ENCODE measurements at regions not wholly inside any gene's neighbourhood (a gene's known extent, or its start where the extent isn't known, plus 50 kb on each side); places are given as distances from the start of the nearest gene placed in this dataset.

DNA sequence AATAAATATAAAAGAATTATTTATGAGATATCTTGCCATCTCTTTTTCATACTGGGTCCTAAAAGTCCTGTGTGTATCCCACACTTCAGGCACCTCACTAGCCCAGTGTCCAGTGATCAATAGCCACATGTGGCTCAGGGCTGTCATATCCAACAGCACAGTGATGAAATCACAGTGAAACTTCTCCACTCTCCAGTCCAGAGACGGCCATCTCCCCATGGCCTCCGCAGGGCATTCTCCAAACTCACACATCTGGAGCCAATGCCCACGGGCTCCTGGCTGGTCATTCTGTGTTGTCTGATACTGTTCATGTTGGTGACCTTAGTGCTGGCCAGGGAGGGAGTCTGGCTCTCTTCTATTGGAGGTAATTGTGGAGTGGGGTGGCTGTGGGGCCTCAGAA, 125.2 kb upstream of the SDK2 start:
- POLR2A ChIA-PET, result no interaction called here
- no peak overlapping the region for H3K27ac Mint-ChIP-seq

DNA sequence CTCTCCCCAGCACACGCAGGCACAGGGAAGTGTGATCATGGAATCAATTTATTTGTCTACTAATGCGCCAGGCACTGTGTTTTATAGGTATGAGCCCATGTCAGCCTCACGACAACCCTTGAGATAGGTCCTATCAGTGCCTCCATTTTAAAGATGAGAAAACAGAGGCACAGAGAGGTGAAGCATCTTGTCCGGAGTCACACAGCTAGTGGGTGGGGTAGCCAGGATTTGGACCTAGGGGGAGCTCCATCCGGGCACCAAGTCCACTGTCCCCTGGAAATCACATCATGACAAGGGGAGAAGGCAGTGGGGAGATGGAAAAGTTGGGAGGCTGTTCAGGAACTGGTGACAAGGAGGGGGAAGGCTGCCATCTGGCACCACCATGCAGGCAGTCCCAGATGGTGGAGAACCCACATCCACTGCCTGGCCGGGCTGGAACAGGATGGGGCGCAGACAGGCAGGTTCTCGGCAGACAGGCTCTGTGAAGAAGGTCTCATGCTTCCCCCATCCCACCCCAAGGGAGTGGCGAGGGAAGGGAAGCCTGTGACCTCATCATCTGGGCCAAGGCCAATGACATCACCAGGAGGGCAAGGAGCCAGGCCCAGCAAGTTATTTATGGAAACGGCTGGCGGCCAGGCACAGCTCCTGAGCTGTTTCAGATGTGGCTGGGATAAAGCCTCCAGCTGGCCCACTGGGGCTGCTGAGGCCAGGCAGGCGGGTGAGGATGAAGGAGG, 126.0 kb upstream of the SDK2 start:
- H3K4me3 Mint-ChIP-seq, result no peak overlapping the region
- DNase-seq, result no peak
- peaks cover 4% of the 10 kb centered on the region for H3K27me3 Mint-ChIP-seq
- H3K9me3 Mint-ChIP-seq, result no peaks in the 10 kb centered on the region
- ChIA-PET POLR2A (no interaction called here), CTCF (no interaction called here)
- no peak overlapping the region for H3K27ac Mint-ChIP-seq
- H3K4me1 Mint-ChIP-seq, result no peaks in the 10 kb centered on the region
- H3K36me3 Mint-ChIP-seq (ENCODE audit: low read depth), result no peaks in the 10 kb centered on the region

More for the DNA sequence above, 125.2 kb upstream of the SDK2 start:
- no peaks in the 10 kb centered on the region for H3K4me1 Mint-ChIP-seq
- no peak overlapping the region for H3K4me3 Mint-ChIP-seq
- no peak for DNase-seq
- H3K36me3 Mint-ChIP-seq (ENCODE audit: low read depth), result no peaks in the 10 kb centered on the region
- H3K27me3 Mint-ChIP-seq, result peaks cover 4% of the 10 kb centered on the region
- CTCF ChIA-PET, result no interaction called here
- no peaks in the 10 kb centered on the region for H3K9me3 Mint-ChIP-seq

DNA sequence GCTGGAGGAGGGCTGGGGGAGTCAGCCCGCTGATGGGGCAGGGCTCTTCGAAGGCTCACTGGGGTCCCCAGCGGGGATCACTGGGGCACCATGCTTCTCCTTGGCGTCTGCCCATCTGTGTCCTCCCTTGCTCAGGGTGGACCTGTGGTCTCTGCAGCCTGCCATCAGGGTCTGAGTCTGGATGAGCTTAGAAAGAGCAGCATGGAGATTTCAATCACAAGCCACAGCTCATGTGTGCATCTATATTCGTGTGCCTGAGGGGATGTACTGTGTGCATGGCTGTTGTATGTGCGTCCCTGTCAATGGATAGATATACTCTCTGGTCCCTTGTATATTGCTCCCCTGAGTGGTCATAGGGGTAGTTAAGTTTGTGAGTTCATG, 126.6 kb upstream of the SDK2 start:
- CTCF ChIA-PET, result no interaction called here
- H3K27ac Mint-ChIP-seq, result no peak overlapping the region
- DNase-seq, result no peak
- no peak overlapping the region for H3K4me3 Mint-ChIP-seq
- H3K9me3 Mint-ChIP-seq, result no peaks in the 10 kb centered on the region
- no peaks in the 10 kb centered on the region for H3K4me1 Mint-ChIP-seq
- H3K36me3 Mint-ChIP-seq (ENCODE audit: low read depth), result no peaks in the 10 kb centered on the region
- POLR2A ChIA-PET, result no interaction called here
- H3K27me3 Mint-ChIP-seq, result peaks cover 4% of the 10 kb centered on the region

DNA sequence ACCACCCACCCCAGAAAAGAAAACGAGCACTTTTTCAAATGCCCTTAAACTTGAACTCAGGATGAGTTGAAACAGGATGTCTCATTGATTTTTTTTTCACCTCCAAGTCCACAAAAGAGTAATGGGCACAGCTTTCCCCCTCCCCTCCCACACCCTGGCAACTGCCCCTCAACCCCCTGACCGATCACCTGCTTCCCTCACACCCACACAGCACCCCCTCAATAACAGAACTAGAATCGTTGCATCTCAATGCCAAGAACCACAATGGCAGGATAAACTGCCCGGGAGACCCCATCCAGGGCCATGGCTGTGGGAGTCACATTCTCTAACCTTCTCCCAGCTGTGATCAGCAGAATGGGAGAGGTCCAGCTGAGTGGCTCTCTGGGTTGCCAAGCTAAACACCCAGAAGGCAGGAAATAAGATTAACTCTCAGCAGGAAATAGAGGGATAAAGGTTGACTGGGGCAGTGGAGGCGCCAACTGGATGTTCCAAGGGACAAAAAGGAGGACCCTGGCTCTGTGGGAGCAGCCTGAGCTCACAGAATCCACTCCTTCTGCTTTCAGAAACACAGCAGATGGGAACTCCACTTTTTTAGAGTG, 128.0 kb upstream of the SDK2 start:
- Mint-ChIP-seq H3K27me3 (peaks cover 4% of the 10 kb centered on the region), H3K36me3 (ENCODE audit: low read depth) (no peaks in the 10 kb centered on the region), H3K27ac (no peak overlapping the region), H3K4me3 (no peak overlapping the region), H3K9me3 (no peaks in the 10 kb centered on the region), H3K4me1 (no peaks in the 10 kb centered on the region)
- DNase-seq, result no peak
- ChIA-PET POLR2A (no interaction called here), CTCF (no interaction called here)

DNA sequence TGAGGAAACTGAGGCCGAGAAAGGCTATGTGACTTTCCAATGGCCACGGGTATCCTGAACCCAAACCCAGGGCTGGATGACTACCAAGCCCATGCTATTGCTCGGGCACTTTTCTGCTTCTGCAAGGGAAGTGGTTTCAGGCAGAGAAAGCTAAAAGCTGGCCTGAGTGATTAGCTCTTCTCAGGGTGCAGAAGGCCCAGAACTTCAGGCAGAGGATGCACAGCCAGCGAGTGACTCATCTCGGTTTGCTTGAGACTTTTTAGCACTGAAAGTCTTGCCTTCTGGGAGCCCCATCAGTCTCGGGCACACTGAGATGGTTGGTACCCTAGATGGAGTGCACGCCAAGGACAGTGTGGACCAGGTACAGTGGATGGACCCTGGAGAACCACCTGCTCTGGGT, 129.5 kb upstream of the SDK2 start:
- Mint-ChIP-seq H3K9me3 (no peaks in the 10 kb centered on the region), H3K36me3 (ENCODE audit: low read depth) (no peaks in the 10 kb centered on the region), H3K4me1 (no peaks in the 10 kb centered on the region), H3K4me3 (no peak overlapping the region), H3K27me3 (peaks cover 3% of the 10 kb centered on the region), H3K27ac (no peak overlapping the region)
- POLR2A ChIA-PET, result no interaction called here
- DNase-seq, result no peak
- CTCF ChIA-PET, result no interaction called here

DNA sequence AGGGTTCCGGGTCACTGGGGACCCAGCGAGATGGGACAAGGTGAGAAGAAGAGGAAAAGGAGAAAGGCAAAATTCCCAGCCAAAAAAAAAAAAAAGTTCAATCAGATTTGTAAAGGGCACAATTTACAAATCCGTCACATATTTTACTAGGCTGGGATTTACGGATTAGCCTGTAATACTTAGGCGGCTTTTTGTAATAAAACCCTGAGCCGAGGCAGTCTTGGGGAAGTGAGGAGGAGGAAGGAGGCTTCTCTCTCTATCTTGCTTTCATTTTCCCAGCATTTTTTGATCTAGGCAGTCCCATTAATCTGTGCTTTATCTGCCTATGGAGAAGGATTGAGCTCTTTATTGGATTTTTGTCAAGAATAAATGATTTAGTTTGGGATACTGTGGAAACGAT, 130.6 kb upstream of the SDK2 start:
- no peaks in the 10 kb centered on the region for H3K9me3 Mint-ChIP-seq
- ChIA-PET CTCF (no interaction called here), POLR2A (no interaction called here)
- no peak for DNase-seq
- H3K27ac Mint-ChIP-seq, result no peak overlapping the region
- no peak overlapping the region for H3K4me3 Mint-ChIP-seq
- H3K27me3 Mint-ChIP-seq, result peaks cover 3% of the 10 kb centered on the region
- no peaks in the 10 kb centered on the region for H3K36me3 Mint-ChIP-seq (ENCODE audit: low read depth)
- no peaks in the 10 kb centered on the region for H3K4me1 Mint-ChIP-seq

DNA sequence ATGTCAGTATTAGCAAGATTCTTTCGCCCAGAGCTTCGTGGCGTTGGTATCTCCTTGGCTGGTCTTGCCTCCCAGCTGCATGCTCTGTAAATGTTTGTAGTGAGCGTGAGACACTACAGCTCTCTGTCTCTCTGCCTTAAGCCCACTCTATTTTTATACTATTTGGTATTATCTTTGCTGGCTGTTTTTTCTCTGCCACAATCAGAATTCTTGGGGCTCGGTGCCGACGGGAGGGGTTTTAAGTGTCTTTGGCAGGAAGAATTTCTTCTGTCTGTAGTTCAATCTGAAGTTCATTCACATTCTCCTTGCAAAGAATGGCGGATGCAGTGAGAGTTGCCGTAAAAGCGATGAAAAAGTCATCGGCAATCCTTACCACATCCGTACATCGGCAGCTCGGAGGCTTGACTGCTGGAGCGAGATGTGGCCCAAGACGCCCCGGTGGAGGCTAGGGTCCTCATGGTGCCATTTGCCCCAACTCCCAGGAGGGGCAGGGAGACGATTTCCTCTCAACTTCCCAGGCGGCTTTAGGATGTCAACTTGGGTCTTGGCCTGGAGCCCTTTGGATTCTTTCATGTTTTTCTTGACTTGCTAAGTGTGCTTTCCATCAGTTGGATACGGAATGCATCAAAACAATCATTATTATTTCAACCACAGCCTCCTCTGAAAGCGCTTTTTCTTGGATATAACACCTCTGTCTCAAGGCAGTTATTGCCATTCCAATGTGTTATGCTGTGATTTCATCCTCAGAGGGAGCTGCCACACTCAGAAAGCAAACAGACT, 132.3 kb upstream of the SDK2 start:
- Mint-ChIP-seq H3K27me3 (no peaks in the 10 kb centered on the region), H3K9me3 (no peaks in the 10 kb centered on the region), H3K4me1 (no peaks in the 10 kb centered on the region), H3K27ac (no peak overlapping the region), H3K36me3 (ENCODE audit: low read depth) (no peaks in the 10 kb centered on the region), H3K4me3 (no peak overlapping the region)
- CTCF ChIA-PET, result no interaction called here
- DNase-seq, result no peak
- POLR2A ChIA-PET, result no interaction called here

DNA sequence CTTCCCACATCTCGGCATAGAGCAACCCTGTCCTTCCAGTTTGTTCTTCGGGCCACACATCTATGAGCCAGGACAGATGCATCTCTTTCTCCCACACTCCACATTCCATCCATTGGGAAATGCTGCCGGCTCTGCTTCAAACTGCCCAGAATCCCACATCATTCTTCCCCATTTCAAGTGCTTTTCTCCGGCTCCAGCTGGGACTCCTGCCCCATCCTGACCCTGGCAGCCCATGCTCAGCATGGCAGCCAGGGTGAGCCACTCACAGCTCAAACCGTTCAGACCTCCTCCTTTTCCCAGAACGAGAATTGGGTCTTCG, 132.8 kb upstream of the SDK2 start:
- Mint-ChIP-seq H3K36me3 (ENCODE audit: low read depth) (no peaks in the 10 kb centered on the region), H3K4me3 (no peak overlapping the region), H3K9me3 (no peaks in the 10 kb centered on the region), H3K27me3 (no peaks in the 10 kb centered on the region), H3K27ac (no peak overlapping the region), H3K4me1 (no peaks in the 10 kb centered on the region)
- no peak for DNase-seq
- CTCF ChIA-PET, result no interaction called here
- POLR2A ChIA-PET, result no interaction called here

DNA sequence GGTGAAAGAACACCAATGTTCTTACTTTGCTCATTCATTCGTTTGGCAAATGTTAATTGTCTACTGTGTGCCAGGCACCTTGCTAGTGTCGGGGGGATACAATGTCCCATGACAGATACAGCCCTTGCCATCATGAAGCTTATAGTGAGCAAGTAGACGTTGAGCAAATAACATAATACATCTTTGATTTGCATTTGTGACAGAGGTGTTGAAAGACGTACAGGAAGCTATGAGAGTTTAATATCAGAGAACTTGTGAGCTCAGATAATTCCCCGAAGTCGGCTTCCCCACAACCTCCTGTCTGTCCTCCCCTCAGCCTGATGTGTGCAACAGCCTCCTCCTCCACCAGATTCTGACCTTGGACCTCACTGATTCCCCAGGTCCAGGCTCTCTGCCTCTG, 138.0 kb upstream of the SDK2 start:
- H3K27me3 Mint-ChIP-seq, result no peaks in the 10 kb centered on the region
- no peaks in the 10 kb centered on the region for H3K9me3 Mint-ChIP-seq
- POLR2A ChIA-PET, result no interaction called here
- no peaks in the 10 kb centered on the region for H3K36me3 Mint-ChIP-seq (ENCODE audit: low read depth)
- no peak for DNase-seq
- H3K4me1 Mint-ChIP-seq, result no peaks in the 10 kb centered on the region
- no peak overlapping the region for H3K27ac Mint-ChIP-seq
- CTCF ChIA-PET, result no interaction called here
- H3K4me3 Mint-ChIP-seq, result no peak overlapping the region

DNA sequence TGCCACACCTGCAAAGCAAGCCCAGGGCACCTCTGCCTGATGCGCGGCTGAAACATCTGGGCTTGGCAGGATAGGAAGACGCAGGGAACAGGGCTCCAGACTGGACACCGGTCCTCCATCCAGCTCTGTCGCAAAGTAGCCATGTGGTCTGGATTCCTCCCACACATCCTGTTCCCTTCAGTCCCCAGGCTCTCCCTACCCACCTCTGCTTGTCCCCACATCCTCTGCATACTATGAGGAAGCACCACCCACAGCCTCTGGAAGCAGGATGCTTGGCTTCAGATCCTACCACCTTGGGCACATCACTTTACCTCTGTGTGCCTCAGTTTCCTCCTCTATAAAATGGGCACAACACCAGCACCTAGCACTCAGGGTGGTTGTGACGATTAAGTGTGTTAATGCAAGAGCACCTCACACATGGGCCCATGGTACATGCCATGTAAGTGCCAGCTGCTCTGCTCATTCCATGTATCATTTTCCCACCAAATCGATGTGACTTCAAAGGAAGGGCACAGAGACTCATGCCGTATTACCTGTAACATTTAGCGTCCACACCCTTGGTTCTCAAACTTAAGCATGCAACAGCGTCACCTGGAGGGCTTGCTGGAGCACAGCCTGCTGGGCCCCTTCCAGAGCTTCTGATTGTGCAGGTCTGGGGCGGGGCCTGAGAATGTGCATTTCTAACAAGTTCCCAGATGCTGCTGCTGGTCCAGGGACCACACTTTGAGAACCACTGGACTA, 138.6 kb upstream of the SDK2 start:
- ChIA-PET POLR2A (no interaction called here), CTCF (no interaction called here)
- Mint-ChIP-seq H3K36me3 (ENCODE audit: low read depth) (no peaks in the 10 kb centered on the region), H3K4me3 (no peak overlapping the region), H3K9me3 (no peaks in the 10 kb centered on the region), H3K4me1 (no peaks in the 10 kb centered on the region), H3K27ac (no peak overlapping the region), H3K27me3 (no peaks in the 10 kb centered on the region)
- DNase-seq, result no peak

DNA sequence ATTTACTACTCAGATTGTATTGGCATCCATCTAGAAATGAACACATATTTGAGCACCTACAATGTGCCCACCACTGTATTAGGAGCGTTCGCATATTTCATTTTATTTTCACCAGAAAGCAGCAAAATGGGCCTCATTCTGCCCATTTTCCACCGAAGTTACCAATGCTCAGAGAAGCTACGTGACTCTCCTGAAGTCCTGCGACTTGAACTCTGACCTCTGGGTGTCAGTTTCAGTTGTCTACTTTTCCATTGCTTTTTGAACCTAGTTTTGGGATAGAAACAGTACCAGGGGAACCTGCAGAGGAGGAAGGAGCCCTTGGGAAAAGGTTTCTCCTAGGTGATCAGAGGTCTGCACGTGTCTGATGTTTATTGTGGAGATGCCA, 139.1 kb upstream of the SDK2 start:
- no peaks in the 10 kb centered on the region for H3K4me1 Mint-ChIP-seq
- no peaks in the 10 kb centered on the region for H3K9me3 Mint-ChIP-seq
- ChIA-PET POLR2A (no interaction called here), CTCF (no interaction called here)
- no peak overlapping the region for H3K27ac Mint-ChIP-seq
- no peak for DNase-seq
- no peaks in the 10 kb centered on the region for H3K36me3 Mint-ChIP-seq (ENCODE audit: low read depth)
- no peak overlapping the region for H3K4me3 Mint-ChIP-seq
- H3K27me3 Mint-ChIP-seq, result peaks cover 1% of the 10 kb centered on the region

DNA sequence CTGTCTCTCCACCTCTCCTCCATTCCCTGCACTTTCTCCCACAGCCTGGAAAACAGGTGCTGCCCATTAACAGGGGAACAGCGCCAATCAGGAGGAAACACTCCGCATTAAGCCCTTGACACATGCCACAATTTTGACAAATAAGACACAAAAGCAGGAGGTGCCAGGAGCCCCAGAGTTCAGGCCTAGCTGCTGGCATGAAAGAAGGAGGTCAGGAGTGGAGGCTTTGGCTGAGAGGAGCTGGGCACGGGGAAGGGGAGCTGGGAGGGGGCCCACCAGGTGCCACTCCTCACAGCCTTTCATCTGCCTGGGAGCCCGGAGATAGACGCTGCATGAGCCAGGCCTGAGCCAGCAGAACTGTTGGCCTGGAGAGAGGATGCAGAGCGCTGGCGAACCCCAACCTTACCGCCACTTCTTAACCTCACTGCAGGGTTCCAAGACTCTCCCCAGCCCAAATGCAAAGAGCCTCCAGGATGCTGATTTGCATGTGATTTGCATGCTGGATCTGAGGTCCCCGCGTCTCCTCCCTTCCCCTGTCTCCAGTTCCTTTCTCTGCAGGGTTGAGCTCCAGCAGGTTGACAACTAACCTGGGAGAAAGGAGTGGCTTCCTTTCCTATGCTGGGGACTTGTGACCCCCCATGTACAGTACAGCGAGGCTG, 139.8 kb upstream of the SDK2 start:
- DNase-seq, result no peak
- POLR2A ChIA-PET, result no interaction called here
- CTCF ChIA-PET, result no interaction called here
- Mint-ChIP-seq H3K4me1 (no peaks in the 10 kb centered on the region), H3K36me3 (ENCODE audit: low read depth) (no peaks in the 10 kb centered on the region), H3K4me3 (no peak overlapping the region), H3K27ac (no peak overlapping the region), H3K9me3 (no peaks in the 10 kb centered on the region), H3K27me3 (peaks cover 2% of the 10 kb centered on the region)

DNA sequence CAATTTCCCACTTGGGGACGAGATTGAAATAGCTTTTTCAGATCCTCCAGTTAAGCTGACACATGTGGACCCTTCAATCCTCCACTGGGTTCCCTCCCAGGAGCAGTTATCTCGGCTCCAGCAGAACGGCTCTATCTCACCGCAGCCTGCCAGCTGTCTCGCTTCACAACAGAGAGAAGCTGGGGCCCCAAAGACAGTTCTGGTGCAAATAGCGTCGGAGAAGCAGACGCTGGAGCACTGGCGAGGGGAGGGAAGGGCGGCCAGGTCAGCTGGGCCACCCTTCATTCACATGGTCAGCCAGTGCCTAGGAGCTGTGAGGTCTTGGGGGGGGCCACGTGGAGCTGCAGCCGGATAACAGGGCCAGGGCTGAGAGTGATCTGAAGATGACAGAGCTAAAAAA, 141.3 kb upstream of the SDK2 start:
- CTCF ChIA-PET, result no interaction called here
- peaks cover 2% of the 10 kb centered on the region for H3K27me3 Mint-ChIP-seq
- H3K9me3 Mint-ChIP-seq, result no peaks in the 10 kb centered on the region
- no peaks in the 10 kb centered on the region for H3K4me1 Mint-ChIP-seq
- H3K36me3 Mint-ChIP-seq (ENCODE audit: low read depth), result no peaks in the 10 kb centered on the region
- no peak for DNase-seq
- POLR2A ChIA-PET, result no interaction called here
- H3K27ac Mint-ChIP-seq, result no peak overlapping the region
- H3K4me3 Mint-ChIP-seq, result no peak overlapping the region
